CD4-positive, CD25-positive, alpha-beta regulatory T cell (primary cell): ENCODE measurements at regions not wholly inside any gene's neighbourhood (a gene's known extent, or its start where the extent isn't known, plus 50 kb on each side); places are given as distances from the start of the nearest gene placed in this dataset.

Source experiments
- ATAC-seq, 2 donors: fragments of 150-1000 bp; cut with Tn5 transposase; one replicate each; pipeline ENCODE4 v1.10.0; 2021; ENCODE audit warnings: low read depth in 2 of 2, moderate number of reproducible peaks in 2 of 2, moderate library complexity in 1 of 2
- DNase-seq, 3 donors: peaks; one replicate each; pipeline versions ENCODE4 v3.0.0 to v3.0.0-alpha.2; 2012 to 2022; ENCODE audit warnings: mixed read lengths in 1 of 3
- H3K27ac ChIP-seq: one replicate; pipeline ENCODE4 v1.7.0; 2013; ENCODE audit warnings: mild to moderate bottlenecking, low read length; ENCODE audit not compliant: insufficient read depth, poor library complexity, severe bottlenecking
- H3K27me3 ChIP-seq: one replicate; pipeline ENCODE4 v1.7.0; 2013; ENCODE audit warnings: low read length; ENCODE audit not compliant: control insufficient read depth, insufficient read depth
- H3K36me3 ChIP-seq: one replicate; pipeline ENCODE4 v1.7.0; 2013; ENCODE audit warnings: mild to moderate bottlenecking, low read length, moderate library complexity; ENCODE audit not compliant: control insufficient read depth, insufficient read depth
- H3K4me1 ChIP-seq: 2 replicates; pipeline ENCODE4 v1.7.0; 2013; ENCODE audit warnings: mild to moderate bottlenecking, low read length; ENCODE audit not compliant: insufficient read depth, control insufficient read depth, poor library complexity, severe bottlenecking
- H3K4me3 ChIP-seq: one replicate; pipeline ENCODE4 v1.7.0; 2013; ENCODE audit warnings: low read depth, mild to moderate bottlenecking, low read length, moderate library complexity
- H3K9me3 ChIP-seq, 2 experiments: 1 replicate in 1 of 2; 2 replicates in 1 of 2; pipeline ENCODE4 v1.7.0; 2013; ENCODE audit warnings: low read length in 2 of 2, mild to moderate bottlenecking in 1 of 2, moderate library complexity in 1 of 2; ENCODE audit not compliant: control insufficient read depth in 2 of 2
- H3K27ac Mint-ChIP-seq, 3 donors: one replicate each; pipeline ENCODE4 v1.8.0; 2020 to 2022; ENCODE audit warnings: mild to moderate bottlenecking in 3 of 3, mixed read lengths in 3 of 3, moderate library complexity in 2 of 3
- H3K27me3 Mint-ChIP-seq: one replicate; pipeline ENCODE4 v1.8.0; 2022; ENCODE audit warnings: mild to moderate bottlenecking, mixed read lengths
- H3K36me3 Mint-ChIP-seq: one replicate; pipeline ENCODE4 v1.8.0; 2020; ENCODE audit warnings: mixed read lengths
- H3K4me1 Mint-ChIP-seq, 4 donors: one replicate each; pipeline ENCODE4 v1.8.0; 2020 to 2022; ENCODE audit warnings: mixed read lengths in 4 of 4, mild to moderate bottlenecking in 1 of 4
- H3K4me3 Mint-ChIP-seq, 4 donors: one replicate each; pipeline ENCODE4 v1.8.0; 2020 to 2022; ENCODE audit warnings: mild to moderate bottlenecking in 4 of 4, mixed read lengths in 4 of 4, moderate library complexity in 3 of 4
- H3K9me3 Mint-ChIP-seq, 7 donors: one replicate each; pipeline ENCODE4 v1.8.0; 2020 to 2022; ENCODE audit warnings: mixed read lengths in 7 of 7, mild to moderate bottlenecking in 3 of 7, moderate library complexity in 2 of 7

DNA sequence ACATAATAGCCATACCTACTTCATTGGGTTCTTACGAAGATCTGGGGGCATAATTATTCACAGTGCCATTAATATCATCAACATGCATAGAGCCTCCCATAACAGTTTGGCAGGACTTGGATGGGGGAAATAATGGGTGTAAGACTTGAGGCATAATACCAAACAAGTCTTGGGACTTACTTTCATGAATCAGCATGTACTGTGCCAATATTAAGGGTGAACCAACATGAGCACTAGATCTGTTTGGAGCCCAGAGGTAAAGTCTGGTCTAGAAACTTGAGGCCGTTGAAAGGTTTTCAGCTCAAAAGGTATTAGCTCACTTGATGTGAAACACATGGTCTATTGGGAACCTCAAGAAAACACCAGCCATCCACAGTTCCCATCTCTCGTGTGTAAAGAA is 56.7 kb upstream of the ZC3H11B start:
- no peaks in the 10 kb centered on the region for H3K4me1 Mint-ChIP-seq
- no peaks in the 10 kb centered on the region for H3K9me3 ChIP-seq
- no peaks in the 10 kb centered on the region for H3K27me3 Mint-ChIP-seq
- no peak overlapping the region for H3K4me3 Mint-ChIP-seq
- no peak overlapping the region for H3K4me3 ChIP-seq
- H3K36me3 Mint-ChIP-seq = no peaks in the 10 kb centered on the region
- H3K36me3 ChIP-seq = no peaks in the 10 kb centered on the region
- ATAC-seq (no peak), DNase-seq (no peak)
- no peak overlapping the region for H3K27ac Mint-ChIP-seq
- peaks cover 0 to 5% (median 0%) of the 10 kb centered on the region in 7 donors for H3K9me3 Mint-ChIP-seq
- H3K27me3 ChIP-seq = no peaks in the 10 kb centered on the region
- H3K4me1 ChIP-seq = no peaks in the 10 kb centered on the region
- H3K27ac ChIP-seq = no peak overlapping the region

DNA sequence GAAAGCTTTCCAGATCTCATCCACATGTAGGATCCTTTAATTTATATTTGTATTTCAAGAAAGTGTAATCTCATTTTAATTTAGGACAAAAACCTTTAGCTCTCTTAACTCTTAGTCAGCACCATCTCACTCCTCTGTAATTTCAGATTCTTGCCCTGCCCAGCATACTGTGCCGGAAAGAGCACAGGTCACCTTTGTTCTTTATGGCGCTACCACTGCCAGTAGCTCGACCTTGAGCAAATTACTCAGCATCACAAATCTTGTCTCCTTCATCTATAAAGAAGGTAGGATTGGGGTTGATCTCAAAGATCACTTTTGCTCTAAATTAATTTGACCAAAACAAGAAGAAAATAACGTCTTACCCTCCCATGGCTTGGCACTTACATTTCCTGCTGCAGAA is 56.1 kb upstream of the ZC3H11B start:
- Mint-ChIP-seq H3K4me1 (no peaks in the 10 kb centered on the region), H3K4me3 (no peak overlapping the region), H3K27ac (no peak overlapping the region), H3K36me3 (no peaks in the 10 kb centered on the region), H3K27me3 (no peaks in the 10 kb centered on the region), H3K9me3 (peaks cover 0 to 4% (median 0%) of the 10 kb centered on the region in 7 donors)
- Histone ChIP-seq H3K27me3 (no peaks in the 10 kb centered on the region), H3K9me3 (no peaks in the 10 kb centered on the region), H3K27ac (no peak overlapping the region), H3K36me3 (no peaks in the 10 kb centered on the region), H3K4me1 (no peaks in the 10 kb centered on the region), H3K4me3 (no peak overlapping the region)
- ATAC-seq = no peak
- DNase-seq = no peak

DNA sequence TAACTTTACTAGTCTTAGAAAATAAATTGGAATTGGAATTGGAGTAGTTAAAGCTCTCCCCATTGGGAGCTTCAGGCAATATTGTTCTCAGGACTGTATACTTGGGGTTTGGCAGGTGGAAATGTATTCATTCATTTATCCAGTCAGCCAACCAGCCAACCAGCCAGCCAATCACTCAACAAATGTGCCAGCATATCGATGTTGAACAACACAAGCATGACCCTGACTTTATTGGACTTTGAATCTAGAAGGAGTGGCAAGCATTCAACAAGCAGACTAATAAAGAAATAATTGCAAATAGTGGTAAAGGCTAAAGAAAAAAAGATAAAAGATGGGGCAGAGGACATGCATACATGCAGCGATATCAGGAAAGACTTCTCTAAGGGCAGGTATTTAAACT is 55.5 kb upstream of the ZC3H11B start:
- Histone ChIP-seq H3K4me1 (no peaks in the 10 kb centered on the region), H3K36me3 (no peaks in the 10 kb centered on the region), H3K27me3 (no peaks in the 10 kb centered on the region), H3K27ac (no peak overlapping the region), H3K4me3 (no peak overlapping the region), H3K9me3 (no peaks in the 10 kb centered on the region)
- DNase-seq = no peak
- Mint-ChIP-seq H3K9me3 (peaks cover 0 to 4% (median 0%) of the 10 kb centered on the region in 7 donors), H3K4me3 (no peak overlapping the region), H3K27me3 (no peaks in the 10 kb centered on the region), H3K4me1 (no peaks in the 10 kb centered on the region), H3K36me3 (no peaks in the 10 kb centered on the region), H3K27ac (no peak overlapping the region)
- no peak for ATAC-seq

DNA sequence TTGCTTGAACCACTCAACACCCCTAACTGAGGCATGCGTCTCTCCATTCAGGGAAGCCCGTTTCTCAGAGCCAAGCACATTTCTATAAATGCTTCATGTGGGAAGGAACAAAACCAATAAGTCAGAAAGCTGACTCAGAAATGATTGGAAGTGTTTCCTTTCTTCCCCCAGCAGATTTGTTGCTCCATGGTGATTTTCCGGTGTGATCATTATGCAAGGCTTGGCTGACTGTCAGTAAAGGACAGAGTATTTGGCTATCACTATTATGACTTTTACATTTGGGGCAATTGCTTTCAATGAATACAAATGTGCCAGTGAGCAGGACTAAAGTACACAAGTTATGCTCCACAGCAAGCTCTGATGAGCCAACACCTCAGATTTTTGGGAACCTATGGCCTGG is 53.3 kb upstream of the ZC3H11B start:
- Histone ChIP-seq H3K36me3 (no peaks in the 10 kb centered on the region), H3K4me1 (no peaks in the 10 kb centered on the region), H3K27ac (no peak overlapping the region), H3K9me3 (no peaks in the 10 kb centered on the region), H3K27me3 (no peaks in the 10 kb centered on the region), H3K4me3 (no peak overlapping the region)
- no peaks in the 10 kb centered on the region for H3K4me1 Mint-ChIP-seq
- H3K36me3 Mint-ChIP-seq = no peaks in the 10 kb centered on the region
- DNase-seq = no peak
- no peaks in the 10 kb centered on the region for H3K27me3 Mint-ChIP-seq
- H3K9me3 Mint-ChIP-seq = peaks cover 0 to 2% (median 0%) of the 10 kb centered on the region in 7 donors
- H3K4me3 Mint-ChIP-seq = no peak overlapping the region
- no peak overlapping the region for H3K27ac Mint-ChIP-seq
- ATAC-seq = no peak

DNA sequence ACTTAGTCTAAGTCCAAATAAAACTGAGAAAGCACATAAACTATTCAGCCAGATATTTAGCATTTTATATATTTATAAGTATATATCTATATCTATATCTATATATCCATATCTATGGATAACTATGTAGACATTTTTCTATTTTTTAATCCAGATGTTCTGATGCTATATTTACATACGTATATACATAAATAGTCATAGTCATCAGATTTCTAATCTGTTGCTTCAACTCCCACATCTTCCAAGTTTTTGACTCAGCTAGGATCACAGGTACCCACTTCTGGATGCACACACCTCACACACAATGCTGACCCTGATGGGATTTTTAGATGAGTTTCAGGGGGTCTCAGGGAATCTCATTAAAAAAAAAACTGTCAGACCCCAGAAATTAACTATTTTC is 52.2 kb upstream of the ZC3H11B start:
- Mint-ChIP-seq H3K4me3 (no peak overlapping the region), H3K27ac (no peak overlapping the region), H3K27me3 (no peaks in the 10 kb centered on the region), H3K4me1 (no peaks in the 10 kb centered on the region), H3K36me3 (no peaks in the 10 kb centered on the region), H3K9me3 (peaks cover 0 to 2% (median 0%) of the 10 kb centered on the region in 7 donors)
- ATAC-seq (no peak), DNase-seq (no peak)
- no peaks in the 10 kb centered on the region for H3K36me3 ChIP-seq
- H3K4me1 ChIP-seq = no peaks in the 10 kb centered on the region
- H3K9me3 ChIP-seq = no peaks in the 10 kb centered on the region
- no peak overlapping the region for H3K4me3 ChIP-seq
- H3K27me3 ChIP-seq = no peaks in the 10 kb centered on the region
- H3K27ac ChIP-seq = no peak overlapping the region

DNA sequence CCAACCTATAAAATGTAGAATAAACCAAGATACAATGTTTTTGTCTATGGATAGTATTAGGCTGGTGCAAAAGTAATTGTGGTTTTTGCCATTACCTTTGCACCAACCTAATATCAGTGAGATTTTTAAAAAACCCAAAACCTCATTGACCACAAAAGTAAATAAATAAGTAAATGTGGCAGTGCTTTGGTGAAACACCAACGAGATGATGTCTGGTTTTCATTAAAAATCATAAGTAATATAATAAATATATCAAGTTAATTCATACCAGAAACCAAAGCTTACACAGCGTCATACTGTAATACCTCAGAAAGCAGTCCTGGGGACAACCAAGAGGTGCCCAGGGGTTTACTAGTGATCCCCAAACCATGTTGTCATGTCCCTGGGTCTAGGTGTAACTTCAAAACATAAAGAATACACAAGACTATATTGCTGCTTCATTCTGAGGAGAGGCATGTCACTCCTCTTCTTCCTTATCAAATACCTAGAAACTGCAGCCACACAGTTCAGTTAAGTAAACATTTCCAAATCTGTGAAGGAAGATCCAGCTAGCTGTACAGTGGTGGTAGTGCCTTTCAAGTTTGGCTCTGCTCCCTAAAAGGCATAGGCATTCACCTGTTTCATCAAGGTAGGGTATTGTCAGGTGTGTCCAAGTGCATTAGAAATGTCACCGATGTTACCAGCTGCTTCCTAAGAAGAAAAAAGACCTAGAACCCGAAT is 51.6 kb upstream of the ZC3H11B start:
- Mint-ChIP-seq H3K4me3 (no peak overlapping the region), H3K9me3 (peaks cover 0 to 2% (median 0%) of the 10 kb centered on the region in 7 donors), H3K27ac (no peak overlapping the region), H3K27me3 (no peaks in the 10 kb centered on the region), H3K36me3 (no peaks in the 10 kb centered on the region), H3K4me1 (no peaks in the 10 kb centered on the region)
- Histone ChIP-seq H3K27me3 (no peaks in the 10 kb centered on the region), H3K9me3 (no peaks in the 10 kb centered on the region), H3K27ac (no peak overlapping the region), H3K4me3 (no peak overlapping the region), H3K4me1 (no peaks in the 10 kb centered on the region), H3K36me3 (no peaks in the 10 kb centered on the region)
- DNase-seq = no peak
- no peak for ATAC-seq
